ENCODE measurements at regions not wholly inside any gene's neighbourhood (a gene's known extent, or its start where the extent isn't known, plus 50 kb on each side); places are given as distances from the start of the nearest gene placed in this dataset.

DNA sequence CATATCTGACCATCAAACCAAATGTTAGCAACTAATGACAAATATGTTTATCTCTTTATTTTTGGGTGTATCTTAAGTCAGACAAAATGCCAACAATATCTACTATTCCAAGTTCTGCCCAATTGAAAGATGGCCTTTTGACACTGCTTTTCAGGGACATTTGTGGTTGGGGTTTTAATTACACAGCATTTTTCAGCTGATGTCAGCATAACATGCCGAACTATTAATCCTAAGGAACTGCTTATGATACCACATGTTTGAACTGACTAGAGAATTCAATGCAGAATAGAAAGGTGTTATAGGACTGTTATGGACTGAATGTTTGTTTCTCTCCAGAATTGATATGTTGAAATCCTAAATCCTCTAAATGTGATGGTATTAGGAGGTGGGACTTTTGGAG, 445.1 kb downstream of the TMA16 start:
- H3K4ac ChIP-seq (replicated peaks; ENCODE audit: insufficient read length, low read depth, low read length) = no peak overlapping the region
- H3K23ac ChIP-seq (ENCODE audit: insufficient read length) = no peak overlapping the region
- H3K14ac ChIP-seq (ENCODE audit: insufficient read length) = no peak overlapping the region
- H2BK15ac ChIP-seq (ENCODE audit: low read length) = no peak overlapping the region
- H4K91ac ChIP-seq (replicated peaks; ENCODE audit: insufficient read length, low read length) = no peak overlapping the region
- no peaks in the 10 kb centered on the region for H3K4me1 ChIP-seq (replicated peaks in 1 of 4; ENCODE audit: control insufficient read depth in 3 of 4, insufficient read depth in 4 of 4, low read length in 3 of 4)
- no peaks in the 10 kb centered on the region for H4K20me1 ChIP-seq (replicated peaks in 1 of 2; ENCODE audit: control insufficient read depth in 1 of 2, insufficient read depth in 2 of 2, low read length in 2 of 2)
- no peak overlapping the region for H2BK12ac ChIP-seq (ENCODE audit: low read depth, low read length)
- no peak overlapping the region for H3K56ac ChIP-seq (replicated peaks; ENCODE audit: insufficient read length, low read depth, low read length)
- H3K36me3 ChIP-seq (ENCODE audit: control insufficient read depth in 2 of 4, insufficient read depth in 4 of 4, low read length in 3 of 4) = no peaks in the 10 kb centered on the region
- DNase-seq (ENCODE audit: low read depth in 1 of 2, low spot score in 2 of 2) = no peak
- H2BK120ac ChIP-seq (replicated peaks; ENCODE audit: low read depth, low read length) = no peak overlapping the region
- H3K27me3 ChIP-seq (replicated peaks in 1 of 4; ENCODE audit: control insufficient read depth in 3 of 4, extremely low read depth in 1 of 4, insufficient read depth in 3 of 4, low read length in 3 of 4) = no peaks in the 10 kb centered on the region
- no peak overlapping the region for H3K4me2 ChIP-seq (ENCODE audit: insufficient read depth in 1 of 2, low read depth in 2 of 2, low read length in 2 of 2)
- H2BK20ac ChIP-seq (ENCODE audit: low read length) = no peak overlapping the region
- no peaks in the 10 kb centered on the region; a peak in 1 of 4 replicates for H3K79me2 ChIP-seq (ENCODE audit: control insufficient read depth in 1 of 2, insufficient read depth in 2 of 2, low read length in 2 of 2)
- no peak overlapping the region for H2AK5ac ChIP-seq (ENCODE audit: low read depth, low read length)
- H3K18ac ChIP-seq (ENCODE audit: extremely low read depth, low read length) = no peak overlapping the region
- no peak overlapping the region for H2AFZ ChIP-seq (ENCODE audit: low read length)
- no peak overlapping the region for H3K27ac ChIP-seq (ENCODE audit: low read depth, low read length)
- WGBS, 2 experiments (ENCODE audit: extremely low coverage in 1 of 2, insufficient coverage in 1 of 2, insufficient read length in 1 of 2, insufficient replicate concordance in 2 of 2, low coverage in 1 of 2, low lambda C conversion rate in 2 of 2, missing lambda C conversion rate in 1 of 2) = 100% methylated on average over 1 of the region's 1 CpG; no CpG with 5 or more reads in 1 of the 2 experiments
- H3K4me3 ChIP-seq (ENCODE audit: extremely low read depth in 1 of 4, insufficient read depth in 2 of 4, low read depth in 3 of 4, low read length in 4 of 4) = no peak overlapping the region
- no peaks in the 10 kb centered on the region for H3K79me1 ChIP-seq (ENCODE audit: low read depth, low read length)
- FAIRE-seq = no peak
- H3K9ac ChIP-seq (replicated peaks in 1 of 4; ENCODE audit: extremely low read depth in 1 of 4, low read depth in 3 of 4, low read length in 3 of 4) = no peak overlapping the region
- no peak overlapping the region for H2BK5ac ChIP-seq (ENCODE audit: low read depth, low read length)
- POLR2A ChIA-PET (ENCODE audit: partially characterized antibody) = no interaction called here
- H4K8ac ChIP-seq (ENCODE audit: extremely low read depth, insufficient read depth, low read length) = no peak overlapping the region
- H3K9me3 ChIP-seq (ENCODE audit: insufficient read depth in 2 of 2, low read depth in 1 of 2, low read length in 1 of 2) = no peaks in the 10 kb centered on the region
- CTCF ChIA-PET (ENCODE audit: partially characterized antibody) = interaction anchor here (0.6 kb wide), 1 partner anchor 789 kb away, joined by 3 read pairs; no protein-coding TSS in a partner anchor
- H4K5ac ChIP-seq (ENCODE audit: insufficient read length, low read depth, low read length) = no peak overlapping the region
- H3K23me2 ChIP-seq (ENCODE audit: low read depth, low read length) = no peaks in the 10 kb centered on the region
- no peak for TF ChIP-seq EGR1 (IDR thresholded peaks at IDR 0.05; ENCODE audit: borderline replicate concordance, low read depth, low read length)
- TF ChIP-seq RXRA (IDR thresholded peaks at IDR 0.05; ENCODE audit: insufficient read depth, low read depth, low read length) = no peak
- no peak for TF ChIP-seq RBBP5 (IDR thresholded peaks at IDR 0.05; ENCODE audit: borderline replicate concordance, low read depth, low read length)
- TF ChIP-seq JUN (IDR thresholded peaks at IDR 0.05; ENCODE audit: low read depth, low read length) = no peak
- TF ChIP-seq EP300 (IDR thresholded peaks at IDR 0.05; ENCODE audit: borderline replicate concordance in 1 of 2, low read depth in 2 of 2, low read length in 2 of 2) = no peak
- no peak for TF ChIP-seq SUZ12 (IDR thresholded peaks at IDR 0.05; ENCODE audit: low read length)
- no peak for TF ChIP-seq HDAC6 (IDR thresholded peaks at IDR 0.05; ENCODE audit: low read depth, low read length)
- TF ChIP-seq BRCA1 (IDR thresholded peaks at IDR 0.05; ENCODE audit: low read depth, low read length) = no peak

All from H1 (cell line).